SW480 (cell line): ENCODE measurements at regions not wholly inside any gene's neighbourhood (a gene's known extent, or its start where the extent isn't known, plus 50 kb on each side); places are given as distances from the start of the nearest gene placed in this dataset.
"Not testable (repeated sequence)": the region's sequence is repeated elsewhere in the genome, so short reads cannot be mapped to it uniquely, and the experiment has no call there.

Experiments used
- DNase-seq: peaks from one replicate; pipeline ENCODE4 v3.0.0-alpha.2; 2016; ENCODE audit warnings: low spot score

DNA sequence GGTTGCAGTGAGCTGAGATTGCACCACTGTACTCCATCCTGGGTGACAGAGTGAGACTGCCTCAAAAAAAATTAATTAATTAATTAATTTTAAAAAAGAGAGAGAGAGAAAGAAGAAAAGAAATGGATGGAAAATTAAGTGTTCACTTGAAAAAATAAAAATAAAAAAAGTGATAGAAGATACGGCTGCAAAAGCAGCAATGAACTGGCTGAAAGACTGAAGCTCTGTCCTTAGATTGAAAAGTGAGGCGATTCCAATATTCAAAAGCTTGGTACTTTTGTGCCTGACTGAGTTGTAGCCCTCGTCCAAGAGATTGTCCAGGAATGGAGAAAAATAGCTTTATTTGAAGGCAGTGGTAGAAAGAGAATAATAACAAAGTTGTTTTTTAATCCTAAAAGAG, 154.6 kb downstream of the ADSS2 start:
- DNase-seq = no peak

DNA sequence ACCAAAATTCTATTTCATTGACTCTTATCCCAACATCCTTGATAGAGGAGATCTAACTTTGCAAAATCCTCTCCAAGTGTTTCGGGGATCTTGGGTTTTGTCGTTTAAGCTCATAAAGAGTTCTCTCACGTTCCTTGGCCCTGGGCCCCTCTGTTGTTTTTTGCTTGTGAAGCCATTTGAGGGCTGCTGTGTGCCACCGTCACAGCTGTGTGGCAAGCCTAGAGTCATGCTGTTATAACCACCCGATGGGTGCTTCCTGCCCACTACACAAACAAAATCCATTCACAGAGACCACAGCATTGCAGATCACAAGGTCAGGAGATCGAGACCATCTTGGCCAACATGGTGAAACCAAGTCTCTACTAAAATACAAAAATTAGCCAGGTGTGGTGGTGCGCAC, 154.1 kb downstream of the ADSS2 start:
- no peak for DNase-seq

DNA sequence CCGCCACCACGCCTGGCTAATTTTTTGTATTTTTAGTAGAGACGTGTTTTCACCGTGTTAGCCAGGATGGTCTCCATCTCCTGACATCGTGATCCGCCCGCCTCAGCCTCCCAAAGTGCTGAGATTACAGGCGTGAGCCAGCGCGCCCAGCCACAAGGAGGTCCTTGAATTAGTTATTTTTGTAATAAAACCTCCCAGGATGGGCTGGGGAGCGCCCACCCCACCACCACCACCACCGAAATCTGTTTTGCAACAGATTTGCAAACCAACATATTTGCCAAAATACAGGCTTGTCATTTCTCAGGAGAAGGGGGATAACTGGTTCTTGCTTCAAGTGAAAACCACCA, 151.7 kb downstream of the ADSS2 start:
- DNase-seq = not testable (repeated sequence)

DNA sequence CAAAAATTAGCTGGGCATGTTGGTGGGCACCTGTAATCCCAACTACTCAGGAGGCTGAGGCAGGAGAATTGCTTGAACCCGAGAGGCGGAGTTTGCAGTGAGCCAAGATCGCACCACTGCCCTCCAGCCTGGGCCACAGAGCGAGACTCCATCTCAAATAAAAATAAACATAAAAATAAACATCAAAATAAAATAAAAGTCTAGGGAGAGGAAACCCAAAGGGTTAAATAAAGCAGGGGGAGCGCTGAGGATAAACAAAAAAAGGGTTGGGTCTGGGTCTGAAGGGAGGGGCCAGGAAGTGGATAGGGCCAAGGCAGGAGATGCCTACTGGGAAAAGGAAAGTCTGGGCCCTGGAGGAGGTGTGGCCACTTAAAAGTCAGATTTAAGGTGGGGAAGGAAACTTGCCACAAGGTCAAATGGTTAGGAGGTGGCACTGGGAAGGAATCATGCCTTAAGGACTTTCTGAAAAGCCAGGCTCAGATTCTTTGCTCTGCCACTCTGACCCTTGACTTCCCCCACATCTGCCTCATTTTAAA, 150.0 kb downstream of the ADSS2 start:
- no peak for DNase-seq

DNA sequence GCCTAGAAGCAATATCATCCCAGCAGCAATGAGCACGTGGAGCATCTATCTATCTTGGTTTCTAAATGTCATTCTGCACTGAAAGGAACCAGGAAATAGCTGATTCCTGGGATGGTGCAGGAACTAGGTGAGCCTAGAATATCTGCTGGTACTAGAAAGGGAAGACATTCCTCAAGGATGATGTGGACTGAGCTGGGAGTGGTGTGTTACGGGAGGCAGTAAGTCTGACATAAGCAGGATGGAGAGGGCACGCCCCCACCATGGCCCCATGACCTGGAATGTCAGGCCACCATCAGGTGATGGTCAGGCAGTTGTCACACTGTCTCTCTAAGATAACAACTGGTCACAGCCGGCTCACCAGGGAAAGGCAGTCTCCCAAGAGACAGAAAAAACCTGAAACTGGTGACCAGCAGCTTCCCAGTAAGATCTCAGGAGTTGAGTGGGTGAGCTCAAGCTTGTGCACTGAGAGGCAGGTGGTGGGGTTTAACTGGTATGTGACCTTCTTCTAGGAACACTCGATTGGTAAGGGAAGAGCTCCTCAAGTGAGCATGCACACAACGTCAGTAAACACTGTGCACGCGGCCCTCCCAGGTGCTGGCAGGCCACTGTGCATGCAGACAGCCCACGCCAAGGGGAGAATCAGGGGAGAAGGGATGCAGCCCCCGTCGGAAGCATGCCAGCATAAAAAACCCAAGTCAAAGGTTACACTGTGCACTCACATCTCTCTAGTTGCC, 148.7 kb downstream of the ADSS2 start:
- peak; percentile 60 for DNase-seq

DNA sequence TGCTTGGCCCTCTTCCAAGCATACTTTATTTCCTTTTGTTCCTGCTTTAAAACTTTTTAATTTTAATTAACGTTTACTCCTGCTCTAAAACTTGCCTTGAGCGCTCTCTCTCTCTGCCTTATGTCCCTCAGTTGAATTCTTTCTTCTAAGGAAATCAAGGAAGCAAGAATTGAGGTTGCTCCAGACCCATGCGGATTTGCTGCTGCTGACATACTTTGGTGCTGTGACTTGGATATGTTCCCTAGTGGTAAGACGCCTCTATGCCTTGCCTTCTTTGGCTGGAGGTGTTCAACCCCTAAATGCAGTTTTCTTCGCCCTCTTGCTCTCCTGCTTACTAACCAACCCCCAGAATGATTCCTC, 148.1 kb downstream of the ADSS2 start:
- DNase-seq = no peak

DNA sequence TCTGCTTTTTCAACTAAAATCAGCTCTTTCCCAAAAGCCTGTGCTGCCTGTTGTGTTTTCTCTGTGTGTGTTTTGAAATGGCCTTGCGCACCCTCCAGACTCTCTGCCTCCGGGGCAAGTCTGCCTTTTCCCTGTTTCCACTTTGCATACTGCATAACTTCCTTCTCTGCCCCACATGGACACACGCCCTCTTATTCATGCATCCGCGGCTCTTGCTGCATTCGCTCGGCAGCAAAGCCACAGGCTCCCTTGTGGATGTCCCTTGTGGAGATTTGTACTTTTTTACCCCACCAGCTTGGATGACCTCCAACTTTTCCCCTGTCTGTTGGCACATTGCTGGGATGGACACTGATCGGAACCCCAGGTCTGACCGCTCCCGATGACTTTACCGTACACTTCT, 147.6 kb downstream of the ADSS2 start:
- DNase-seq = no peak

DNA sequence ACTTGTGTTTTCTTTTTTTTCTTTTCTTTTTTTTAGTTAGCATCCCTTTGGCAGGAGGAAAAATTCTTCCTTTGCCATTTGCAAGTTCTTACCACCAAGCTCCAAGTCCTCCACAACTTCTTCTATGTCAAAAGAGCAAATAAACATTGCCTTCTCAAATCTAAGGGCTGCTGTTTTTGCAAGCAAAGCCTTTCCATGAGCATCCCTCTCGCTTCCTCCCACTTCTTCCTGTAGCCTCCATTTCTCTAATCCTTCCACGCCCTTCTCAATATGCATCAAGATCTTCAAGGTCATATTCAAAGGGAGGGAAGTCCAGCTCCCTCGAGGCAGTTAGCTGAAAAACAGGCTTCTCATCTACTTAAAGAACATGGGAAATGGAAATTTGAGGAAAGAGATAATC, 147.1 kb downstream of the ADSS2 start:
- DNase-seq = no peak

DNA sequence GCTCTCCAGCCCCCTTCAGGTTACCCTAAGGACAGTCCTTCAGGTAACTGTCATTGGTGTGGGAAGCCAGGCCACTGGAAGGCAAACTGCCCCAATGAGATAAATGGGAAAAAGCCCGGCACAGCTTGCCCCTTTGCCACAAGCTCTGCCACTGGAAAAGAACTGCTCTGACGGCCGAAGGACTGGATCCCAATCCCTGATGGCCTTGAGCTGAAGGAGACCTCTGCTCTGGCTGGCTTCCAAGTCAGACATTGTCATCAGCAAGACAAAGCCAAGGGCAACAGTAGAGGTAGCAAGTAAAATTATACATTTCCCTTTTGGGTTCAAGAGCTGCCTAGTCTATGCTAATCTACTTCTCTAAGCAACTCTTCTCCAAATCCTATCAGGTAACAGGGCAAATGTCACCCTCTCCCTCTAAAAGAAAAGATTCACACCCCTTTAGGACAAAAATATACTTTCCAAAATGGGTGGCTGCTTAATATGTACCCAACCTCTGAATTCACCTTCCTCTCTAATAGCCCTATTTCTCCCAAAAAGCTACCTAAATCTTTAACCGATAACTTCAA, 145.8 kb downstream of the ADSS2 start:
- DNase-seq = no peak

DNA sequence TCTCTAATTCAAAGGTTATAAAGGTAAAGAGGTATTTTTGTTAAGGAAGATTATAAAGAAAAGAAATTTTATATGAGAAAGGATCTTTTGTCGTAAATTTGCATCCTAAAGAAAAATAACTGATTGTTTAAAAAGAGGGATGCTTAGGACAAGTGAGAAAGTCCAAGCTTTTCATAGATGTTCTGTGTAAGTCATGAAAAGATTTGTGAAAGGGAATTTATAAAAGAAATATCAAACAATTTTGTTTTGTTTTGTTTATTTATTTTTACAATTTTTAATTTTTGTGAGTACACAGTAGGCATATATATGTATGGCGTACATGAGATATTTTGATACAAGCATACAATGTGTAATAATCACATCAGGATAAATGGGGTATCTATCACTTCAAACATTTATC, 145.2 kb downstream of the ADSS2 start:
- no peak for DNase-seq

DNA sequence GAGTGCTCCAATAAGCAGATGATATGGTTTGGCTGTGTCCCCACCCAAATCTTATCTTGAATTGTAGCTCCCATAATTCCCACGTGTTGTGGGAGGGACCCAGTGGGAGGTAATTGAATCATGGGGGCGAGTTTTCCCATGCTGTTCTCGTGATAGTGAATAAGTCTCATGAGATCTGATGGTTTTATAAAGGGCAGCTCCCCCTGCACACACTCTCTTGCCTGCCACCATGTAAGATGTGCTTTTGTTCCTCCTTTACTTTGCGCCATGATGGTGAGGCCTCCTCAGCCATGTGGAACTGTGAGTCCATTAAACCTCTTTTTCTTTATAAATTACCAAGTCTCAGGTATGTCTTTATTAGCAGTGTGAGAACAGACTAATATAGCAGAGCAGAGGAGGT, 142.5 kb downstream of the ADSS2 start:
- not testable (repeated sequence) for DNase-seq

DNA sequence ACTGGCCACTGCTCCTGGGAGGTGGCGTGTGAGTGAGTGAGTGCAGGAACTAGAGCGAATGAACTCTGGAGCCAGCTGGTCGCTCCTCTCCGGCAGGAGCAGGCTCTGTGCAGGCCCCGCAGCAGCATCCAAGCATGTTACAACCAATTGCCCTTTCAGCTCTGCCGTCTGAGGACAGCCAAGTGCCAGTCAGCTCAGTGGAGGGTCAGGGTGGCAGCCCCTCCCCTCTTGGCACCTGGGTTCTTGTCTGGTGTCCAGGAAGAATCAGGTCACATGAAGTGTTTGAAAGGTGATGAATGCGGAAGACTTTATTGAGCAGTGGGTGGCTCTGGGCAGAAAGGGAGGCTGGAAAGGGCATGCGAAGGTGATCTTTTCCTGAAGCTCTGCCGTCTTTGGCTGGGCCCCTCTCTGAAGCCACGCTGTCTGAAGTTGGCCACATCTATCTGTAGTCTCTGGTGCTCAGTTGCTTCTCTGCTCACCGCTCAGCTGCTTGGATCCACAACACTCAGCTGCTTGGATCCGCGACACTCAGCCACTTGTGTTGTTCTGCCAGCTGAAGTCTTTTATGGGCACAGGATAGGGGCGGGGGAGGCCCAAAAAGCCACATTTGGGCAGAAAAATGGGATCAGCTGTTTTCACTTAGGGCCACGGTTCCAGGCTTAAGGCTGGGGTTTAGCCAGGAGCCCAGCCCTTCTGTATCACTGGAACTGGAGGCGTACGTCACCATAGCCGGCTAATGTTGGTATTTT, 139.8 kb downstream of the ADSS2 start:
- no peak for DNase-seq

DNA sequence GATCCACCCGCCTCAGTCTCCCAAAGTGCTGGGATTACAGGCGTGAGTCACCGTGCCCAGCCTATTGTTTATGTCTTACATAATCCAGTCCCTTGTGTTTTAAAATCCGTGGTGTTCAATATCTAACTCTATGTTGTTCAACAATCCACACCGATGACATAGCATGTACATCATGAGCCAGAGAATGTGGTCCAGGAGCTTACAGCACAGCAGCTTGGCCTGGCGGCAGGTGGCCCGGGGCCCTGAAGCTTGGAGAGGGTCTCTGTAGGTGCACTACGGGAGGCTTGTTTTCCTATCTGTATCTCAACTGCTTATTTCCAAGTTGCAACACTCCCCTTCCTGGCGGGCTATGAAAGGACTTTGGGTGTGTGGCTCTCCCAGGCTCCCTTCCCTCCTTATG, 138.4 kb downstream of the ADSS2 start:
- no peak for DNase-seq

DNA sequence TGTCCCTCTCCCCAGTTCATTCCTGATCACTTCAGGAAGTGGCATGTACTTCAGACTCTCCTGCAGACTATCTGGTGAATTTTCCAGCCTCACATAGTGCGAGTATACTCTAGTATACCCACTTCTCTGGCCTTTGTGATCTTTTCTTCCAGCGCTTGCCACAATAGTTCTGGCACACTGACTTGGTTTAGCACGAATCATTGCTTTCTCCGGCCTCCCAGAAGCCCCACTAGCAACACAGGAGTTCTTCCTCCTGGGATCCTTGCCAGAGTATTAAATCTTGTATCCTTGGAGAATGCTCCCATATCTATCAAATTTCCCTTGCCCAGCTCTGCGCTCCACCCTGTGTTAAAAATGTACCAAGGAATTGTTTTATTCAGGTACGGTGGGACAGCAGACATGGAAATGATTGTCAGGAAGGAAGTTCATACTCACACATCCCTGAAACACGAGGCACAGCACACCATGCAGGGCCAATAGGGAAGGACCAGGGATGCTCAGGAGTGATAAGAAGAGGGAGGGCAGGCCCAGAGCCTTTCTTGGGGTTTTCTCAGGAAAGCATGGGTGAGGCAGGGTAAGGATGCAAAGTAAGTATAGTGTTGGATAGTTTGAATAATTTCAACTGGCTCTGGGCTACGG, 136.7 kb downstream of the ADSS2 start:
- no peak for DNase-seq

DNA sequence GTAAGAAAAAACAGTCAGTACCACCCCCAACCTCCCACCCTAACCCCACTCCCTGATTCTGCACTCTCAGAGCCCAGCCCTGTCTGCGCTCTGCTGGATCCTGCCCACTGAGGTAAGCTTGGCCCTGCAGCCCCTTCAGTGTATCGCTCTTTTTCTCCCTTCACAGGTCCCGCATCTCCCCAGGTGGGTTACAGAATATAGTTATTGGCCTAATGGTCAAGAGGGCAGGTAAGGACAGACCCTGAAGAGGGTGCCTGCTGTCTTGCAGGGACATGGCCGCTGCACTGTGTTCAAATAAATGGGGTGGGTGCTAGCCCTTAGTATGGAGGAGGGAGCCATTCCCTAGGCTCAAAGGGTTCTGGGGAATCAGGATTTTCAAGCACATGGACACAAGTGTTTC, 135.7 kb downstream of the ADSS2 start:
- no peak for DNase-seq

DNA sequence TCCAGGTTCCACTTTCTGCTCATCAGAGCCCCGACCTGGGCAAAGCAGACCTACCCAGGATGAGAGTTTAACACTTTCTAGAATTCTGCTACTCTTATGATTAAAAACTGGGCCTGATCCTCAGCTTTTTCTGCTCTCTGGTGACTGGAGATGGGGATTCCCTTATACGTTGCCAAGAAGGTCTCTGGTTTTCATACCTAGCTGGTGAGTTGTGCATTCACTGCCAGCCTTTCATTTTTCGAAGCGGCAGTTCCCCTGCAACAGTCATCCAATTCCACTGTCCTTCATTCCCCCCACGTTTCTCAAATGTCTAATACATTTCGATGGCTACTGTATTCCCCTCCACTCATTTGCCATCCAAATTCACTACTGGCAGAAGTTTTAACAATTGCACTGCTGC, 135.3 kb downstream of the ADSS2 start:
- no peak for DNase-seq

DNA sequence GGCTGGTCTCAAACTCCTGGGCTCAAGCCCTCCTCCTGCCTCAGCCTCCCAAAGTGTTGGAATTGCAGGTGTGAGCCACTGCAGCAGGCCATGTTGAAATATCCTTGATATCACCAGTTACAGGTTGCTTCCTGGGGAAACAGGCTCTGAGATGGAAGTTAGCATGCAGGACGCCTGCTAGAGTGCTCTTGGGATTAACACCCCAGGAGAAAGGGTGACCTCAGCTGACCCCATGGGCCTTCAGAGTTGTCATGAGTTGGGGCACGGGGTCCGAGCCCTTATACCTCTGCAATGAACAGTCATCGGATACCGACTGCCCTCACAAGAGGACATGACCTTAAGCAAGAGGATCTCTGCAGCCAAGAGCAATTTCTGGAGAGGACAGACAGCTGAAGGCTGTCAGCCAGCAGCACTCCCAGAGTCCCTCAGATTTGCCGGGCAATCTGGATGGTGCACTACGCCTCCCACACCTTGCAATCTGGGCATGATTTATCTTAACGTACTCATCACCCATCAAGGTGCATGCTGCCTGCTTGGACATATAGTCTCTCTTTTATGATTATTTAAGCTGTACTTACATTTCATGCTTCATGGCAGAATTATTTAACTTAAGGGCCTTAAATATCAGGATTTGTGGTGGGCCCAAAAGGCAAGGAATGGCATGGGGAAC, 134.6 kb downstream of the ADSS2 start:
- no peak for DNase-seq

DNA sequence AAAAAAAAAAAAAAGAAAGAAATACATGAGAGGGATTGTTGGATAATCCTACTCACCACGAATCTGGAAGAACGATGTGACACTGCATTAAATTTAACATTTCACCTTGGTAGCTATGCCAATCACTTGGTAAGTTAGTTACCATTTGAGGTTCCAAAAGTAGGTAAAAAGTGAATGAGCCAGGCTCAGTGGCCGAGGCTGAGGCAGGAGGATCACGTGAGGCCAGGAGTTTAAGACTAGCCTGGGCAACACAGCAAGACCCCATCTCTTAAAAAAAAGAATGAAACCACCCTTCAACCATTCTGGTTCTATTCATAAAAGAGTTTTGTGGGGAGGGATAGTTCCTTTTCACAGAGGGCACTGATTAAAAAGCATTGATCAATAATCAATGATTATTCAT, 133.6 kb downstream of the ADSS2 start:
- no peak for DNase-seq

DNA sequence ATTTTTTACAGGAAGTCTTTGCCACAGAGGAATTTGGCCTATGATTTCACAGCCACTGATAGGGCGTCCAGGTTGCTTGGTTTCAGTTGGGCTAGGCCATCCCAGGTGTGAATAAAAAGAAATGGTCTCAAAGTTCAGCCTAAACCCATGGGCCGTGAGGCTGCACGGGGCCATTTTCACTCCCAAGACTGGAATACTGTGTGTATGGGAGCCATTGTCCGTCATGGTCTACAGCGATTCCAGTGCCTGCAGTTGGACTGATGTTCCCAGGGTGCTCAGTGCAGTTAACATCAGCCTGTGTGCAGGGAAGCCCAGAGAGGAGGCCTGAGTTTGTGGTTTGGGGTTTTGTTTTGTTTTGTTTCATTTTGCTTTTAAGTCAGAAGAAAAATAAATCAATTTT, 133.2 kb downstream of the ADSS2 start:
- no peak for DNase-seq

DNA sequence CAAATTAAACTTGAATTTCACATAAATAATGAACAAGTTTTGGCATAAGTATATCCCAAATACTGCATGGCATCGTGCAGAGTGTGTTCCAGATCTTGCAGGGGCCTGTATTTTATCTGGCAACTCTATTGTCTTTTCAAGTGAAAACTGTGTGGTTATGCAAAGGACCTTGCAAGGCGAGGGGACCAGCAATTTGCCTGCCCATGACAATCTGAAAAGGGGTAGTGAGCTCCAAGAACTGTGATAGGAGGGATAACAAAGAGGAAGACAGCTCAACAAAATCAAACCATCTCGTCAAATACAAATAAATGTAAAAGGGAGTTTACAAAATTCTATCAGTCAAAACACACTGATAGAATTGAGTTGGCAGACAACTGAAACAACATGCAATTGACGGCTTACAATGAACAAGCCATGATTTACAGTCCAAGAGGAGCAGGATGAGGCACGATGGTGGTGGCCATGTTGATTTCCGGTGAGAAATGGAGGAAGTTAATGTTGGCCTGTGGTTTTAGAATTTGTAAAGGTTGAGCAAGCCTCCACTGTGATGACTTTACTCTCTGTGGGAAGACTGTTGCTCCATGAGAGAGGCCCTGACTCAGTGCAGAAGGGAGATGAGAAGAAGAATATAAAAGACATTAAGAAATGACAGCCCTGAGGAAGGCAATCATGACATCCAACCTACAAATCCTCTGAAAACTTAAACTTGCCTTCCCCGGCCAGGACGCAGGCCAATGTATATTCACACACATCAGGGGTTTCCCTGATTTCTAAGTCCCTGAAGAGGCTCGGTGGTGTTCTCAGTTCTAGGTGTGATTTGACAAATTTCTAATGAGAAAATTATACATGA, 132.2 kb downstream of the ADSS2 start:
- no peak for DNase-seq

DNA sequence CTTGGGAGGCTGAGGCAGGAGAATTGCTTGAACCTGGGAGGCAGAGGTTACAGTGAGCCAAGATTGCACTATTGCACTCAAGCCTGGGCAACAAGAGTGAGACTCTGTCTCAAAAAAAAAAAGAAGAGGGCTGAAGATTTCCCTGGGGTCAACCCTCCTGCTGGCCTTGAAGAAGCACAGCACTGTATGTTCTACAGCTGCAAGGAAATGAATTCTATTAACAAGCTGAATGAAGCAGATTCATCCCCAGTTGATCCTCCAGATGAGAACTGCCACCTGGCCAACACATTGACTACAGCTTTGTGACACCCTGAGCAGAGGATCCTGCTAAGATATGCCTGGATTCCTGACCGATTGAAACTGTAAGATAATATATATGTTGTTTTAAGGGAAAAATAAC, 129.5 kb downstream of the ADSS2 start:
- DNase-seq = no peak
